ENCODE measurements at regions not wholly inside any gene's neighbourhood (a gene's known extent, or its start where the extent isn't known, plus 50 kb on each side); places are given as distances from the start of the nearest gene placed in this dataset.
"Not testable (repeated sequence)": the region's sequence is repeated elsewhere in the genome, so short reads cannot be mapped to it uniquely, and the experiment has no call there.

DNA sequence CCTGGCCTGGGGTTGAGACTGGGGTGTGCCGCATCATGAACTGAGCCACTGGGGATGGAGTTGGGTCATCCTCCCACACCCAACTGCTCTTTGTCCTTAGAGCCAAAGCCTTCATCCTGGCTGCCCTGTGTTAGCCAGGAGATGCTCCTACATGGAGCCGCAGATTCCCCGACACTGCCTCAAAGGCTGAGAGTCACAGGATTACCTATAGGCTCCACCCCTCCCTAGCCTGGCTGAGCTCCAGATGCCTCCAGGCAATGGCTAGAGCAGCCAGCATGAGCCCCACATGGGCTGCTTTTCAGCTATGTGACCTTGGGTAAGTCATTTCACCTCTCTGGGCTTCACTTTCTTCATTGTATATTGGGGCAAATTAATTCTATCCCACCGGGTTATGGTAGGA is 119.9 kb upstream of the POU3F1 start:
- Histone ChIP-seq H3K27me3 (ENCODE audit: control insufficient read depth in 5 of 5, insufficient read depth in 4 of 5, low read length in 5 of 5) (peaks cover 0 to 5% (median 3%) of the 10 kb centered on the region in 5 donors), H3K9ac (ENCODE audit: low read length in 5 of 5) (no peak overlapping the region), H3K4me1 (ENCODE audit: control insufficient read depth in 5 of 5, insufficient read depth in 5 of 5, low read length in 5 of 5) (no peaks in the 10 kb centered on the region), H3K27ac (ENCODE audit: low read depth, low read length) (no peak overlapping the region), H3K36me3 (ENCODE audit: control insufficient read depth in 5 of 5, insufficient read depth in 5 of 5, low read length in 5 of 5) (no peaks in the 10 kb centered on the region), H3K4me3 (ENCODE audit: low read depth in 1 of 5, low read length in 5 of 5) (no peak overlapping the region), H3K9me3 (ENCODE audit: control insufficient read depth in 5 of 5, low read length in 5 of 5) (peaks cover 0 to 2% (median 0%) of the 10 kb centered on the region in 5 donors)

DNA sequence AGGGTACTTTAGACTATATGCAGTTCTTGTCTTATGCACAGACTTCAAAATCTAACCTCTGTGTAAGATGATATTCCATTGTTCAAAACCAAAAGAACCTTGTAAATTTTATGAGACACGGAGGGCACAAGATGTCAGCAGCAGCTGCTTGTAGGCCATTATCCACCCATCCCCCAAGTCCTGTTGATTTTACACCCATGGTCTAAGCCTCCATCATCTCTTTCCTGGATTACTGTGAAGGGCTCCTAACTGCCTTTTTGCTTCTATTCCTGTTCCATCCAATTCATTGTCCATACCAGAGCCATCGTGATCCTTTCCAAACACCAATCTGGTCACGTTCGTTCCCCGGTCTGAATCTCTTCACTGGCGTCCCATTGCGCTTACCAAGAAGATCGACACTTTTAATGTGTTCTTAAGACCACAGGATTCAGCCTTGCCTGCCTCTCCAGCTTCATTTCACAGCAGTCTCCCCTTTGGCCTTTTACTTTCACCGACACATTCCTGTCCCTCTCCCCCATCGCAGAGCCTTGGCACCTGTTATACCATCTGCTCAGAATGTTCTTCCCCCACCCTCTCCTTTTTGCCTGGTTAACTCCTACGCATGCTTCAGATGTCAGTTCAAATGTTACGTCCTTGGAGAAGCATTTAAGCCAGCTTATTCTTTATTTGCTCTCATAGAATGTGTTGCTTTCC is 107.3 kb upstream of the POU3F1 start:
- Histone ChIP-seq H3K9ac (ENCODE audit: low read length in 5 of 5) (no peak overlapping the region), H3K27ac (ENCODE audit: low read depth, low read length) (no peak overlapping the region), H3K27me3 (ENCODE audit: control insufficient read depth in 5 of 5, insufficient read depth in 4 of 5, low read length in 5 of 5) (peaks cover 0 to 4% (median 3%) of the 10 kb centered on the region in 5 donors), H3K4me1 (ENCODE audit: control insufficient read depth in 5 of 5, insufficient read depth in 5 of 5, low read length in 5 of 5) (no peaks in the 10 kb centered on the region), H3K36me3 (ENCODE audit: control insufficient read depth in 5 of 5, insufficient read depth in 5 of 5, low read length in 5 of 5) (no peaks in the 10 kb centered on the region), H3K4me3 (ENCODE audit: low read depth in 1 of 5, low read length in 5 of 5) (no peak overlapping the region), H3K9me3 (ENCODE audit: control insufficient read depth in 5 of 5, low read length in 5 of 5) (peaks cover 2 to 11% (median 7%) of the 10 kb centered on the region in 5 donors)

DNA sequence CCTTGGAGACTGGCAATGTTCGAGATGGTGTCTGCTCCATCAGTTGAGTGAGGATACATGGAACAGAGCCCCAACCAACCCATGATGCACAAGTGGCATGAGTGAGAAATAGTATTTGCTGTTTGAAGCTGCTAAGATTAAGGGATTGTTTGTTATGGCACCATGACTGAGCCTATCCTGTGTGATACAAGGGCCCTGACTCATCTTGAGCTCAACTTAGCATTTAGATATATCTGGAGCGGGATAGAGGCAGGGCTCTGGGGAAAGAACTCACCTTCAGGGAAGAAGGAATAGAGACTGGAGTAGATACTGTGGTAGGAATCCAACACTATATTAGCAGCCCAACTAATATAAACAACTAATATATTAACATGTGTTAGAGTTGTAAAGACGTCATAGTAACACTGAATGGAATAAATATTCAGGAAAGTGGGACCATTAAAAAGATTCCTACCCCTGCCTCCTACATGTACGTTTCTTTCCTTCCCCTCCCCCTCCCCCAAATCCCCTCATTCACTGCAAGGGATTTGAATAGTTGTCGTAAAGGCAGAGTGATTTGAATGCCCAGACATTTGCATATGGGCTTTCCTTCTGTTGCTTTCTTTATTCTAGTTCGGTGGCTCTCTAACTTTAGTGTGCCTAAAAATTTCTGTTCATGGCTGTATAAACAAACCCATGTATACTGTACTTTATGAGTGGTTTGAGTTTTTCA is 106.6 kb upstream of the POU3F1 start:
- Histone ChIP-seq H3K4me3 (ENCODE audit: low read depth in 1 of 5, low read length in 5 of 5) (no peak overlapping the region), H3K27ac (ENCODE audit: low read depth, low read length) (no peak overlapping the region), H3K9me3 (ENCODE audit: control insufficient read depth in 5 of 5, low read length in 5 of 5) (peaks cover 2 to 7% (median 7%) of the 10 kb centered on the region in 5 donors), H3K36me3 (ENCODE audit: control insufficient read depth in 5 of 5, insufficient read depth in 5 of 5, low read length in 5 of 5) (no peaks in the 10 kb centered on the region), H3K27me3 (ENCODE audit: control insufficient read depth in 5 of 5, insufficient read depth in 4 of 5, low read length in 5 of 5) (peaks cover 0 to 4% (median 0%) of the 10 kb centered on the region in 5 donors), H3K9ac (ENCODE audit: low read length in 5 of 5) (no peak overlapping the region), H3K4me1 (ENCODE audit: control insufficient read depth in 5 of 5, insufficient read depth in 5 of 5, low read length in 5 of 5) (no peaks in the 10 kb centered on the region)

DNA sequence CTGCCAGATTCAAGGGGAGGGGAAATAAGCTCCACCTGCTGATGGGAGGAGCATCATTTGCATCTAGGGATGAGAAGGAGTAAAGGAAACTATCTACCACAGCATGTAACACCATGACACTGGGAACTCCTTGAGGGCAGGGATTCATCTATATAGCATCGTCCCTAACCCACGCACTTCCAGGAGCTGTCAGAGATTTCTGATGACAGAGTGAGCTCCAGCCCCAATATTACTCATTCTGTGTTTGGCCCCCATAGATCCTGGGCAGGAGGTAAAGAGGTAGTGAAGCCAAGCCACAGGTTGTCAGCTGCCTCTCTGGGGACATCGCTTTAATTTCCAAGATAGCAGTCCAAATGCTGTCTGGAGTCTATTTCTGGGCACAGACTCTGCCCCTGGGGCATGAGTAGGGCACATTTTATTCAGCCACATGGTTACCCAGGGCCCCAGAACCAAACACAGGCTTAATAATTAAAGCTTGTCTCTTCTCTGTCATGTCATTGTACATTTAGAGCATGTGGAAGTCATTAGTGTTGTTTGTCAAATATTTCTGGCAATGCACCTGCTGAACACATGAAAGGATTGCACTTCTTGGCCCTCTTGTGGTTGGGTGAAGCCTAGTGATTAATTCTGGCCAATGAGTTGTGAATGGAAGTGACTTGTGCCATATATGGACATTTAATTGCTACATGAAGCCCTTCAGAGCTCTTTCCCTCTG is 105.9 kb upstream of the POU3F1 start:
- Histone ChIP-seq H3K27ac (ENCODE audit: low read depth, low read length) (no peak overlapping the region), H3K27me3 (ENCODE audit: control insufficient read depth in 5 of 5, insufficient read depth in 4 of 5, low read length in 5 of 5) (peaks cover 0 to 4% (median 0%) of the 10 kb centered on the region in 5 donors), H3K4me3 (ENCODE audit: low read depth in 1 of 5, low read length in 5 of 5) (no peak overlapping the region), H3K36me3 (ENCODE audit: control insufficient read depth in 5 of 5, insufficient read depth in 5 of 5, low read length in 5 of 5) (no peaks in the 10 kb centered on the region), H3K9ac (ENCODE audit: low read length in 5 of 5) (no peak overlapping the region), H3K4me1 (ENCODE audit: control insufficient read depth in 5 of 5, insufficient read depth in 5 of 5, low read length in 5 of 5) (no peaks in the 10 kb centered on the region), H3K9me3 (ENCODE audit: control insufficient read depth in 5 of 5, low read length in 5 of 5) (peaks cover 2 to 7% (median 7%) of the 10 kb centered on the region in 5 donors)

DNA sequence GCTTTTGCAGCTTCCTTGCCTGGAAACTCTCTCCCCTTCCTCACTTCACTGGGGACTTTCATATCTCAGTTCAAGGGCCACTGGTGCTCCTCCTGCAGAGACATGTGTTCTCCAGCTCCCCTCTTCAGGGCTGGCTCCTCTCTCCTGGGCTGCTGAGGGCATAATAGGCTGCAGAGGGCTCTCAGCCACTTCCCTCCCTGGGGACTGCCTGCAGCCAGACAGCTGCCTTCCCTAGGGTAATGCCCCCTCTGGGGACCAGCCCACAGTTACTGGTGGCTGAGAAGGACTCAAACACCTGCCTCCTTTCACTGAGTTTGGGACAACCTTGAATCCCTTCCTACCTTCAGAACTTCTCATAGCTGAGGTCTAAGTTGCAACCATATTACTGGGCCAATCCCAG is 104.8 kb upstream of the POU3F1 start:
- Histone ChIP-seq H3K9me3 (ENCODE audit: control insufficient read depth in 5 of 5, low read length in 5 of 5) (peaks cover 4 to 15% (median 13%) of the 10 kb centered on the region in 5 donors), H3K4me3 (ENCODE audit: low read depth in 1 of 5, low read length in 5 of 5) (no peak overlapping the region), H3K27ac (ENCODE audit: low read depth, low read length) (no peak overlapping the region), H3K27me3 (ENCODE audit: control insufficient read depth in 5 of 5, insufficient read depth in 4 of 5, low read length in 5 of 5) (peaks cover 0 to 4% (median 0%) of the 10 kb centered on the region in 5 donors), H3K9ac (ENCODE audit: low read length in 5 of 5) (no peak overlapping the region), H3K4me1 (ENCODE audit: control insufficient read depth in 5 of 5, insufficient read depth in 5 of 5, low read length in 5 of 5) (no peaks in the 10 kb centered on the region), H3K36me3 (ENCODE audit: control insufficient read depth in 5 of 5, insufficient read depth in 5 of 5, low read length in 5 of 5) (no peaks in the 10 kb centered on the region)

DNA sequence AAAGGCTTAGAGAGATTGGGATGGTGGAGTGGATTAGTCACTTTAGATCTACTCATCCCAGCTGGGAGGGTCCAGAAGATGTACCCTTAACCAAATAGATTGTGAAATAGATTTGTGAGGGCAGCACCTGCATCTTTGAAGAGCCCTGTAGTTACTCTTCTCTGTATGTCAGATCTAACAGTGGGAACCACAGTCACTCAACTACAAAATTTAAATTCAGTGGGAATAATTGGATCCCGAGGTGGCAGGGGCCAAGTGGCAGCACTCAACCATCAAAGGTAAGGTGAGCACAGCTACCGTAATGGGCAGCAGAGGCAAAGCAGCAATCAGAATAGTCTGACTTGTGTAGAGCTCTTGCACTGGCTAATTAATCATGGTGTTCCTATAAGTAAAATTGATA is 99.5 kb upstream of the POU3F1 start:
- H3K27ac ChIP-seq (ENCODE audit: low read depth, low read length); H3K4me1 ChIP-seq (ENCODE audit: control insufficient read depth in 5 of 5, insufficient read depth in 5 of 5, low read length in 5 of 5); H3K9ac ChIP-seq (ENCODE audit: low read length in 5 of 5); H3K36me3 ChIP-seq (ENCODE audit: control insufficient read depth in 5 of 5, insufficient read depth in 5 of 5, low read length in 5 of 5); H3K4me3 ChIP-seq (ENCODE audit: low read depth in 1 of 5, low read length in 5 of 5): not testable (repeated sequence)
- peaks cover 0 to 22% (median 12%) of the 10 kb centered on the region in 5 donors for H3K9me3 ChIP-seq (ENCODE audit: control insufficient read depth in 5 of 5, low read length in 5 of 5)
- peaks cover 4 to 20% (median 16%) of the 10 kb centered on the region in 5 donors for H3K27me3 ChIP-seq (ENCODE audit: control insufficient read depth in 5 of 5, insufficient read depth in 4 of 5, low read length in 5 of 5)

DNA sequence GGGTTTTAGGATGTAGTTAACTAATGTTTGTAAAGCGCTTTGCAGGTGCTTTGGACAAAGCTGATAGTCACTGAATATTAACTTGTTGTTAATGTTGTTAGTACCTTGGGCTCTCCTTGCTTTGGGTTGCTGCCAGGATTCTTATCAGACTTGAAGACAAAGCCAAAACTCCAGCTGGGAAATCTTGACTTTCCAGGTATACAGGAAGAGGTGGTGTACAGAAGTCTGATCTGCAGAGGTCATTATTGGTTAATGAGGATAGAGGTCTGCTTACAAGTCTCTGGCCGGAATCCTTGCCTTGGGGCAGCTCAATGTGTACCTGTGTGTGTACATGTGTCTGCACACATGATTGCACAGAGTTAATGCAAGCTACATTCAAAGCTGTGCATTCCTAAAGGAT is 96.0 kb upstream of the POU3F1 start:
- H3K4me3 ChIP-seq (ENCODE audit: low read depth in 1 of 5, low read length in 5 of 5), result no peak overlapping the region
- peaks cover 0 to 22% (median 12%) of the 10 kb centered on the region in 5 donors for H3K9me3 ChIP-seq (ENCODE audit: control insufficient read depth in 5 of 5, low read length in 5 of 5)
- no peaks in the 10 kb centered on the region for H3K36me3 ChIP-seq (ENCODE audit: control insufficient read depth in 5 of 5, insufficient read depth in 5 of 5, low read length in 5 of 5)
- H3K27ac ChIP-seq (ENCODE audit: low read depth, low read length), result no peak overlapping the region
- peaks cover 23 to 50% (median 37%) of the 10 kb centered on the region in 5 donors for H3K27me3 ChIP-seq (ENCODE audit: control insufficient read depth in 5 of 5, insufficient read depth in 4 of 5, low read length in 5 of 5)
- H3K9ac ChIP-seq (ENCODE audit: low read length in 5 of 5), result no peak overlapping the region
- peaks cover 0 to 13% (median 5%) of the 10 kb centered on the region in 5 donors for H3K4me1 ChIP-seq (ENCODE audit: control insufficient read depth in 5 of 5, insufficient read depth in 5 of 5, low read length in 5 of 5)

DNA sequence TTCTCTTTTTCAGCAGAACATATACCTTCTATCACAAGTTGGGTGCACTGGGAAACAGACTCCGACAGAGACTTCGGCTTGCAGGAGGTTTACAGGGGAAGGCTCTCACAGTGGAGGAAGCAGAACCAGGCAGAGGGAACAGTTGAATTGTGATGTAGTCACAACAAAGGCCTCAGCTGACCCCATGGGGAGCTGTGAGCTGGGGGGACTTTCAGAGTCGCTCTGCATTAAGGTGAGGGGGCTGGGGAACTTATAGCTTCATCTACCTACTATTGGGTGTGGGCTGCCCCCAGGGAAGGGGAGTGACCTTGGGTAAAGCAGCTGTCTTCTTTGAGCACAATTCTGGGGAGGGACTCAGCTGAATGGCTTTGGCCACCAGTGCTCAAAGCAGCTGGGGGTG is 94.9 kb upstream of the POU3F1 start:
- Histone ChIP-seq H3K9me3 (ENCODE audit: control insufficient read depth in 5 of 5, low read length in 5 of 5) (peaks cover 0 to 12% (median 4%) of the 10 kb centered on the region in 5 donors), H3K4me1 (ENCODE audit: control insufficient read depth in 5 of 5, insufficient read depth in 5 of 5, low read length in 5 of 5) (peaks cover 0 to 13% (median 5%) of the 10 kb centered on the region in 5 donors), H3K27me3 (ENCODE audit: control insufficient read depth in 5 of 5, insufficient read depth in 4 of 5, low read length in 5 of 5) (peaks cover 23 to 60% (median 45%) of the 10 kb centered on the region in 5 donors), H3K9ac (ENCODE audit: low read length in 5 of 5) (no peak overlapping the region), H3K27ac (ENCODE audit: low read depth, low read length) (no peak overlapping the region), H3K36me3 (ENCODE audit: control insufficient read depth in 5 of 5, insufficient read depth in 5 of 5, low read length in 5 of 5) (no peaks in the 10 kb centered on the region), H3K4me3 (ENCODE audit: low read depth in 1 of 5, low read length in 5 of 5) (no peak overlapping the region)

DNA sequence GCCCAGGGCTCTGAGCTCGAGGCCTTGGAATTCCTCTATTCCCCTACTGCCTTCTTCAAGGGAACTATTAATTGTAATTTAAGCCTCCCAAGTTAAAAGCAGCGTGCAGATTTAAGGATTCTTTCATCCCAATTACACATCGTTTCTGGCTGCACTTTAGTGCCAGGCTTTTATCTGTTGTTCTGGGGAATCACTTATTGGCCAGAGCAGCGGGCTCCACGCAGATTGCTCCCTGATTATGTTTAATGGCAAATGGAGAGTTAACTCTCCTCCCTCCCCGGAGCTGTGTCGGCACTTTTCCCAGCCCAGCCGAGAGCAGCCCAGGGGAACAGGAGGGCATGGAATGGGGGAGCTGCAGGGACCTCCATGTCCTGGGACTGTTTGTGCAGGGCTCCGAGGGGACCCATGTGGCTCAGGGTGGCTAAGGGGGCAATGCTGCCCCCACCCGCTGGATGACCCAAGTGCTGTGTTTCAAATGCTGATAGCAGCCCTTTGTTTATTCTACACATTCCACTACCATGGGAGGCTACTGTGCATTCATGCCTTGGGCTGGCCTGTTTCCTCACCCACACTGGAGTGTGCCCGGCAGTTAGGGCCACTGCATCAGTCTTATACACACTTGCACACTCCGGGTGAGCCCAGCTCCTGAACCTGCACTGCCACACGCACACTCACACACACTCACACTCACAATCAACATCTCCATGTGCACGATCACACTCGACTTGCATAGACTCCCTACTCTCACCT is 93.3 kb upstream of the POU3F1 start:
- no peak overlapping the region for H3K4me3 ChIP-seq (ENCODE audit: low read depth in 1 of 5, low read length in 5 of 5)
- H3K27me3 ChIP-seq (ENCODE audit: control insufficient read depth in 5 of 5, insufficient read depth in 4 of 5, low read length in 5 of 5), result peaks cover 35 to 75% (median 60%) of the 10 kb centered on the region in 5 donors
- no peaks in the 10 kb centered on the region for H3K9me3 ChIP-seq (ENCODE audit: control insufficient read depth in 5 of 5, low read length in 5 of 5)
- H3K27ac ChIP-seq (ENCODE audit: low read depth, low read length), result no peak overlapping the region
- no peaks in the 10 kb centered on the region for H3K36me3 ChIP-seq (ENCODE audit: control insufficient read depth in 5 of 5, insufficient read depth in 5 of 5, low read length in 5 of 5)
- peaks cover 0 to 13% (median 5%) of the 10 kb centered on the region in 5 donors for H3K4me1 ChIP-seq (ENCODE audit: control insufficient read depth in 5 of 5, insufficient read depth in 5 of 5, low read length in 5 of 5)
- H3K9ac ChIP-seq (ENCODE audit: low read length in 5 of 5), result no peak overlapping the region

Data from subcutaneous abdominal adipose tissue (tissue), 5 donors.